HCT116 (cell line): ENCODE measurements at regions not wholly inside any gene's neighbourhood (a gene's known extent, or its start where the extent isn't known, plus 50 kb on each side); places are given as distances from the start of the nearest gene placed in this dataset.

Experiments used
- ATAC-seq: fragments of 200-7000 bp; cut with Tn5 transposase; 2 replicates; pipeline ENCODE4 v1.9.1; 2020; ENCODE audit warnings: mild to moderate bottlenecking, moderate library complexity
- BruUV-seq: library from RNA; stranded (reverse); fragments of 400-500 nt; replicated peaks from 2 replicates; lab custom pipeline; 2021; lab: Mats Ljungman, UMichigan
- CTCF ChIA-PET: fragments of 300-600 bp; sonication (Branson Sonifier 250); formaldehyde crosslinking; loops from one replicate; lab custom pipeline; 2021; ENCODE audit warnings: antibody characterized with exemption; lab: Charles Lee
- POLR2A ChIA-PET: fragments of 300-600, 350-600 bp; sonication (Branson Sonifier 250); formaldehyde crosslinking; loops from one replicate; lab custom pipeline; 2021; ENCODE audit warnings: antibody characterized with exemption; lab: Charles Lee
- RAD21 ChIA-PET, 2 experiments: fragments of 300-600 bp; sonication (Branson Sonifier 250); formaldehyde crosslinking; loops; one replicate each; lab custom pipeline; 2023; ENCODE audit warnings: low total read pairs in 2 of 2; ENCODE audit not compliant: uncharacterized antibody in 2 of 2, unreplicated experiment in 2 of 2, low non-redundant PET in 1 of 2; lab: Charles Lee
- DNase-seq: peaks from one replicate; pipeline ENCODE4 v3.0.0-alpha.2; 2010; ENCODE audit warnings: low read depth, low spot score
- H2AFZ ChIP-seq: fragments of 200-600 bp; shearing (Covaris generic), sonication (generic); 2 replicates; pipeline ENCODE4 v1.6.1; 2017; ENCODE audit warnings: low read depth, mixed run types, mixed read lengths, antibody characterized with exemption, low read length; ENCODE audit not compliant: poor library complexity, severe bottlenecking
- H3K27ac ChIP-seq: 2 replicates; pipeline ENCODE4 v1.5.1; 2012; ENCODE audit warnings: low read depth, low read length
- H3K27me3 ChIP-seq: fragments of 200-600 bp; sonication (generic); 2 replicates; pipeline ENCODE4 v1.6.1; 2016; ENCODE audit warnings: mixed run types, low read length, mixed read lengths; ENCODE audit not compliant: insufficient read depth
- H3K36me3 ChIP-seq, 2 experiments: fragments of 200-500 bp in 1 of 2; fragments of 200-600 bp in 1 of 2; sonication (Bioruptor generic) in 1 of 2; sonication (generic) in 1 of 2; 2 replicates each; pipeline versions ENCODE4 v1.5.1 to v1.6.1; 2014 to 2016; ENCODE audit warnings: low read length in 2 of 2, inconsistent platforms in 1 of 2, mixed read lengths in 1 of 2, mixed run types in 1 of 2; ENCODE audit not compliant: insufficient read depth in 2 of 2, control insufficient read depth in 1 of 2
- H3K4me1 ChIP-seq, 2 experiments: fragments of 200-600 bp in 1 of 2; sonication (generic) in 1 of 2; 2 replicates each; pipeline versions ENCODE4 v1.5.1 to v1.6.1; 2012 to 2017; ENCODE audit warnings: low read length in 2 of 2, inconsistent platforms in 1 of 2, mild to moderate bottlenecking in 1 of 2, mixed read lengths in 1 of 2, mixed run types in 1 of 2, moderate library complexity in 1 of 2; ENCODE audit not compliant: insufficient read depth in 2 of 2, control insufficient read depth in 1 of 2
- H3K4me2 ChIP-seq: fragments of 200-600 bp; sonication (generic); 2 replicates; pipeline ENCODE4 v1.6.1; 2017; ENCODE audit warnings: mixed run types, low read length, mixed read lengths
- H3K4me3 ChIP-seq, 2 experiments: fragments of 200-600 bp in 1 of 2; sonication (generic) in 1 of 2; replicated peaks in 1 of 2; 2 replicates each; pipeline ENCODE4 v1.5.1; 2011 to 2016; ENCODE audit warnings: low read length in 2 of 2, control low read depth in 1 of 2, low read depth in 1 of 2, mild to moderate bottlenecking in 1 of 2, mixed read lengths in 1 of 2, mixed run types in 1 of 2
- H3K79me2 ChIP-seq: fragments of 200-600 bp; sonication (generic); 2 replicates; pipeline ENCODE4 v1.6.1; 2017; ENCODE audit warnings: mild to moderate bottlenecking, mixed run types, low read length, moderate library complexity, mixed read lengths; ENCODE audit not compliant: insufficient read depth
- H3K9ac ChIP-seq: fragments of 200-600 bp; sonication (generic); 2 replicates; pipeline ENCODE4 v1.6.1; 2016; ENCODE audit warnings: low read length, mixed read lengths
- H3K9me2 ChIP-seq: fragments of 200-600 bp; sonication (generic), shearing (Covaris generic); 2 replicates; pipeline ENCODE4 v1.6.1; 2017; ENCODE audit warnings: mixed run types, mild to moderate bottlenecking, moderate library complexity; ENCODE audit not compliant: insufficient read depth
- H3K9me3 ChIP-seq, 2 experiments: fragments of 200-500 bp in 1 of 2; fragments of 200-600 bp in 1 of 2; sonication (Bioruptor generic) in 1 of 2; sonication (generic) in 1 of 2; 2 replicates each; pipeline ENCODE4 v1.6.1; 2014 to 2017; ENCODE audit warnings: low read length in 2 of 2, mixed read lengths in 2 of 2, inconsistent platforms in 1 of 2, low read depth in 1 of 2, mild to moderate bottlenecking in 1 of 2, mixed run types in 1 of 2, moderate library complexity in 1 of 2; ENCODE audit not compliant: control insufficient read depth in 1 of 2, insufficient read depth in 1 of 2
- H4K20me1 ChIP-seq: fragments of 200-600 bp; sonication (generic), shearing (Covaris generic); 2 replicates; pipeline ENCODE4 v1.6.1; 2017; ENCODE audit warnings: mixed run types, mild to moderate bottlenecking, moderate library complexity; ENCODE audit not compliant: insufficient read depth
- ATF3 ChIP-seq: IDR thresholded peaks from 2 replicates; pipeline ENCODE4 v1.6.1; 2012
- CBX3 ChIP-seq: IDR thresholded peaks from 2 replicates; pipeline ENCODE4 v1.6.1; 2012; ENCODE audit warnings: low read depth
- CEBPB ChIP-seq: IDR thresholded peaks from 2 replicates; pipeline ENCODE4 v1.6.1; 2012; ENCODE audit warnings: low read depth
- ELF1 ChIP-seq: IDR thresholded peaks from 2 replicates; pipeline ENCODE4 v1.6.1; 2012; ENCODE audit warnings: low read depth, borderline replicate concordance
- JUND ChIP-seq: IDR thresholded peaks from 2 replicates; pipeline ENCODE4 v1.6.1; 2012
- MAX ChIP-seq: IDR thresholded peaks from 2 replicates; pipeline ENCODE4 v1.6.1; 2012
- POLR2AphosphoS5 ChIP-seq: IDR thresholded peaks from 2 replicates; pipeline ENCODE4 v1.6.1; 2011; ENCODE audit warnings: mild to moderate bottlenecking, low read depth, low read length, moderate library complexity
- RAD21 ChIP-seq: IDR thresholded peaks from 2 replicates; pipeline ENCODE4 v1.6.1; 2012; ENCODE audit warnings: low read depth, mild to moderate bottlenecking
- TCF7L2 ChIP-seq: IDR thresholded peaks from 2 replicates; pipeline ENCODE4 v1.7.0; 2011; ENCODE audit warnings: borderline replicate concordance, inconsistent platforms; ENCODE audit not compliant: insufficient read depth, insufficient read length; ENCODE audit errors: extremely low read depth
- YY1 ChIP-seq: IDR thresholded peaks from 2 replicates; pipeline ENCODE4 v1.6.1; 2011; ENCODE audit warnings: low read length, low read depth, moderate library complexity, mild to moderate bottlenecking; ENCODE audit not compliant: insufficient replicate concordance; ENCODE audit errors: extremely low read depth
- ZFX ChIP-seq: fragments of 450-650 bp; IDR thresholded peaks from 2 replicates; pipeline ENCODE4 v1.6.1; 2017
- intact Hi-C: fragments of 100-400 bp; cut with micrococcal nuclease; formaldehyde crosslinking; loops from 2 replicates; pipeline ENCODE4 v1.10.0; 2022
- TF ChIP-seq, protein P1 (sequence below): IDR thresholded peaks from 2 replicates; pipeline ENCODE4 v1.6.1; 2011; ENCODE audit warnings: mild to moderate bottlenecking, low read length, moderate library complexity; ENCODE audit not compliant: insufficient replicate concordance; ENCODE audit errors: extremely low read depth

- Histone ChIP-seq H4K20me1 (no peaks in the 10 kb centered on the region), H3K4me1 (no peaks in the 10 kb centered on the region), H3K4me3 (no peak overlapping the region), H3K9me3 (no peaks in the 10 kb centered on the region), H3K36me3 (no peaks in the 10 kb centered on the region), H3K27ac (no peak overlapping the region), H3K79me2 (no peaks in the 10 kb centered on the region), H3K4me2 (no peak overlapping the region), H3K9ac (no peak overlapping the region), H2AFZ (no peak overlapping the region), H3K9me2 (no peaks in the 10 kb centered on the region), H3K27me3 (peaks cover 17% of the 10 kb centered on the region)
- ATAC-seq (no peak), DNase-seq (no peak)
- no TSS peak for BruUV-seq
- intact Hi-C loops: no loop called here
- TF ChIP-seq CEBPB (no peak), ATF3 (no peak), JUND (no peak), ZFX (no peak), CBX3 (no peak), RAD21 (no peak), TCF7L2 (no peak), POLR2AphosphoS5 (no peak), ELF1 (no peak), YY1 (no peak), MAX (no peak)
- TF ChIP-seq, protein P1, sequence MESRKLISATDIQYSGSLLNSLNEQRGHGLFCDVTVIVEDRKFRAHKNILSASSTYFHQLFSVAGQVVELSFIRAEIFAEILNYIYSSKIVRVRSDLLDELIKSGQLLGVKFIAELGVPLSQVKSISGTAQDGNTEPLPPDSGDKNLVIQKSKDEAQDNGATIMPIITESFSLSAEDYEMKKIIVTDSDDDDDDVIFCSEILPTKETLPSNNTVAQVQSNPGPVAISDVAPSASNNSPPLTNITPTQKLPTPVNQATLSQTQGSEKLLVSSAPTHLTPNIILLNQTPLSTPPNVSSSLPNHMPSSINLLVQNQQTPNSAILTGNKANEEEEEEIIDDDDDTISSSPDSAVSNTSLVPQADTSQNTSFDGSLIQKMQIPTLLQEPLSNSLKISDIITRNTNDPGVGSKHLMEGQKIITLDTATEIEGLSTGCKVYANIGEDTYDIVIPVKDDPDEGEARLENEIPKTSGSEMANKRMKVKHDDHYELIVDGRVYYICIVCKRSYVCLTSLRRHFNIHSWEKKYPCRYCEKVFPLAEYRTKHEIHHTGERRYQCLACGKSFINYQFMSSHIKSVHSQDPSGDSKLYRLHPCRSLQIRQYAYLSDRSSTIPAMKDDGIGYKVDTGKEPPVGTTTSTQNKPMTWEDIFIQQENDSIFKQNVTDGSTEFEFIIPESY: no peak
- ChIA-PET RAD21 (no interaction called here), POLR2A (no interaction called here), CTCF (interaction anchor here (1.0 kb wide), 1 partner anchor 123 kb away, joined by 4 read pairs; no protein-coding TSS in a partner anchor)
Observed at GRCh38 chr1:36732015-36732356, 249.3 kb upstream of the CSF3R start.
